ENCODE measurements at regions not wholly inside any gene's neighbourhood (a gene's known extent, or its start where the extent isn't known, plus 50 kb on each side); places are given as distances from the start of the nearest gene placed in this dataset.

DNA sequence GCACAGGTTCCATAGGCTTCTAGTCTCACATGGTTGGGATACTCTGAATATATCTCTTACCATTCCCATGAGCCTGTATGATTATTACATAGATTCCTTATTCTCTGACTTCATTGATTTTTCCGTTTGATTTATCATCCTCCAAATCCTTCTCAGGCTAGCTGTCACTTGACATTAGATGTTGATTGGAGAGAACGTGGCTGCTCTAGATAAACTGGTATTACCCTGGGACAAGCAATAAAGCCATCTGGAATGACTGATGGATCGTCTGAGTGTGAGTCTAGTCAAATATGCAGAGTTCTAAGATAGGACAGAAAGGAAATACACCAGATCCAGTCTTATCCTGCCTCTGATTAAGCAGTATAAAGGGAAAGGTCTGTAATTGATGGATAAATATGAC, 325.6 kb upstream of the EPHA4 start:
- TF ChIP-seq EZH2 (IDR thresholded peaks at IDR 0.05; ENCODE audit: insufficient read depth, poor library complexity, severe bottlenecking) (no peak), EZH2phosphoT487 (IDR thresholded peaks at IDR 0.05; ENCODE audit: insufficient read depth, low read depth) (no peak)
